GM23248 (cell line): ENCODE measurements at regions not wholly inside any gene's neighbourhood (a gene's known extent, or its start where the extent isn't known, plus 50 kb on each side); places are given as distances from the start of the nearest gene placed in this dataset.

Source experiments
- DNase-seq: peaks from one replicate; pipeline ENCODE4 v3.0.0-alpha.2; 2015
- H2AFZ ChIP-seq: fragments of 200-600 bp; sonication (generic); 2 replicates; pipeline ENCODE4 v1.6.1; 2016; ENCODE audit warnings: antibody characterized with exemption
- H3F3A ChIP-seq: fragments of 200-600 bp; sonication (generic); 2 replicates; pipeline ENCODE4 v1.6.1; 2016; ENCODE audit warnings: mild to moderate bottlenecking, antibody characterized with exemption, mixed run types; ENCODE audit not compliant: insufficient read depth
- H3K27ac ChIP-seq: fragments of 200-600 bp; sonication (generic); 2 replicates; pipeline ENCODE4 v1.5.1; 2016; ENCODE audit warnings: mild to moderate bottlenecking
- H3K27me3 ChIP-seq: fragments of 200-600 bp; sonication (generic); replicated peaks from 2 replicates; pipeline ENCODE4 v1.6.1; 2016; ENCODE audit warnings: mild to moderate bottlenecking; ENCODE audit not compliant: insufficient read depth
- H3K36me3 ChIP-seq: fragments of 200-600 bp; sonication (generic); 2 replicates; pipeline ENCODE4 v1.6.1; 2016; ENCODE audit warnings: low read depth, mild to moderate bottlenecking
- H3K4me1 ChIP-seq: fragments of 200-600 bp; sonication (generic); 2 replicates; pipeline ENCODE4 v1.6.1; 2016; ENCODE audit warnings: mild to moderate bottlenecking; ENCODE audit not compliant: insufficient read depth
- H3K4me2 ChIP-seq: fragments of 200-600 bp; sonication (generic); one replicate; pipeline ENCODE4 v1.6.1; 2016; ENCODE audit warnings: mild to moderate bottlenecking; ENCODE audit not compliant: unreplicated experiment
- H3K4me3 ChIP-seq: fragments of 200-600 bp; sonication (generic); 2 replicates; pipeline ENCODE4 v1.5.1; 2016; ENCODE audit warnings: mild to moderate bottlenecking
- H3K79me2 ChIP-seq: fragments of 200-600 bp; sonication (generic); 2 replicates; pipeline ENCODE4 v1.6.1; 2016; ENCODE audit warnings: mild to moderate bottlenecking; ENCODE audit not compliant: insufficient read depth
- H3K9ac ChIP-seq: fragments of 200-600 bp; sonication (generic); 2 replicates; pipeline ENCODE4 v1.6.1; 2016; ENCODE audit warnings: mild to moderate bottlenecking
- H3K9me2 ChIP-seq: fragments of 200-600 bp; sonication (generic); 2 replicates; pipeline ENCODE4 v1.6.1; 2016; ENCODE audit warnings: mixed run types, mild to moderate bottlenecking, moderate library complexity; ENCODE audit not compliant: insufficient read depth
- H3K9me3 ChIP-seq: fragments of 200-600 bp; sonication (generic); one replicate; pipeline ENCODE4 v1.6.1; 2017; ENCODE audit warnings: low read depth
- H4K20me1 ChIP-seq: fragments of 200-600 bp; sonication (generic); 2 replicates; pipeline ENCODE4 v1.6.0; 2016; ENCODE audit not compliant: insufficient read depth
- EZH2 ChIP-seq: fragments of 200-600 bp; sonication (generic); IDR thresholded peaks from 2 replicates; pipeline ENCODE4 v1.6.1; 2018; ENCODE audit warnings: antibody characterized with exemption, mild to moderate bottlenecking; ENCODE audit not compliant: insufficient read depth, poor library complexity, severe bottlenecking
- EZH2phosphoT487 ChIP-seq: fragments of 200-600 bp; sonication (generic); IDR thresholded peaks from 2 replicates; pipeline ENCODE4 v1.6.1; 2018; ENCODE audit warnings: antibody characterized with exemption, moderate library complexity, mild to moderate bottlenecking, low read depth; ENCODE audit not compliant: insufficient read depth
- WGBS, 2 experiments: methylation state at CpG; one replicate each; pipeline ENCODE4 v1.1.6; 2015 to 2017; ENCODE audit warnings: low lambda C conversion rate in 2 of 2, low coverage in 1 of 2; ENCODE audit errors: missing lambda C conversion rate in 2 of 2; 5-methylcytosine and 5-hydroxymethylcytosine counted together
- in situ Hi-C: fragments of 300-500 bp; cut with MboI; formaldehyde crosslinking; loops from 2 replicates; pipeline ENCODE4 v1.15.0; 2020

DNA sequence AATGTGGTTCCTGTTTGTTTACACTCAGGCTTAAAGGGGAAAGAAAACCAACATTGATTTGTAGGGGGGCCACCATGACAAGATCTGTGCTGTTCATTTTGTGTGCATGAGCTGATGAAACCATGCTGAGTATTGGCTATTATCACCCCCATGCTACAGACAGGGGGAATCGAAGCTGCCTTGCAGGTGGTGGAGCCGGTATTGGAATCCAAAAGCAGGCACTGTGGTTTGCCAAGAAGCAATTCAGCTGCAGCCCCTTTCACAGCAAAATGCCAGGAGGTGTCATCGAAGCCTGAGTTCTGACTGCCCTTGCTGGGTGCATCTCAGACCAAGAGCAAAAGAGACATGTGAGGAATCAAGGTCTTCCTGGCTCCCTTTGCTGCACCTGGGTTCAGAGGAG lies 221.9 kb downstream of the UXS1 start:
- no peaks in the 10 kb centered on the region for H3K9me2 ChIP-seq
- WGBS, 2 experiments = 10 to 16% methylated on average over 3 of the region's 3 CpGs
- H3K36me3 ChIP-seq = no peaks in the 10 kb centered on the region
- peaks cover 12% of the 10 kb centered on the region; the same call in 1 of the 2 replicates for H3K27me3 ChIP-seq
- DNase-seq = no peak
- no peaks in the 10 kb centered on the region for H3K4me1 ChIP-seq
- TF ChIP-seq EZH2phosphoT487 (no peak), EZH2 (no peak)
- no peaks in the 10 kb centered on the region for H3K9me3 ChIP-seq
- H3K27ac ChIP-seq = no peak overlapping the region
- H3F3A ChIP-seq = peaks cover 4% of the 10 kb centered on the region; the same call in 1 of the 2 replicates
- in situ Hi-C loops = no loop called here
- no peaks in the 10 kb centered on the region for H3K79me2 ChIP-seq
- H4K20me1 ChIP-seq = no peaks in the 10 kb centered on the region
- no peak overlapping the region for H3K4me3 ChIP-seq
- H3K9ac ChIP-seq = no peak overlapping the region
- H3K4me2 ChIP-seq = no peak overlapping the region
- no peak overlapping the region for H2AFZ ChIP-seq

- Histone ChIP-seq H2AFZ (no peak overlapping the region), H3K27me3 (peaks cover 5% of the 10 kb centered on the region; the same call in 1 of the 2 replicates), H3K79me2 (no peaks in the 10 kb centered on the region), H3K9me2 (no peaks in the 10 kb centered on the region), H3K4me3 (no peak overlapping the region), H4K20me1 (no peaks in the 10 kb centered on the region), H3K4me2 (no peak overlapping the region), H3K4me1 (no peaks in the 10 kb centered on the region), H3K9ac (no peak overlapping the region), H3K27ac (no peak overlapping the region), H3K36me3 (no peaks in the 10 kb centered on the region), H3F3A (no peaks in the 10 kb centered on the region), H3K9me3 (no peaks in the 10 kb centered on the region)
- in situ Hi-C loops = no loop called here
- DNase-seq = no peak
- no peak for TF ChIP-seq EZH2phosphoT487
- TF ChIP-seq EZH2 = no peak
- WGBS, 2 experiments = 48% methylated on average over 7 of the region's 7 CpGs
Measured at GRCh38 chr2:105969552-105969951, 224.5 kb downstream of the UXS1 start.

GRCh38 chr2:105962221-105962620 lies 217.5 kb downstream of the NCK2 start:
- no peaks in the 10 kb centered on the region for H3K79me2 ChIP-seq
- H3K4me2 ChIP-seq = no peak overlapping the region
- H3F3A ChIP-seq = no peaks in the 10 kb centered on the region
- H3K9me3 ChIP-seq = no peaks in the 10 kb centered on the region
- H3K9ac ChIP-seq = no peak overlapping the region
- in situ Hi-C loops = no loop called here
- H3K4me3 ChIP-seq = no peak overlapping the region
- H3K36me3 ChIP-seq = no peaks in the 10 kb centered on the region
- H2AFZ ChIP-seq = no peak overlapping the region
- no peaks in the 10 kb centered on the region for H4K20me1 ChIP-seq
- H3K27me3 ChIP-seq = peaks cover 25% of the 10 kb centered on the region
- H3K27ac ChIP-seq = no peak overlapping the region
- no peak for DNase-seq
- no peaks in the 10 kb centered on the region for H3K4me1 ChIP-seq
- 23 to 30% methylated on average over 6 of the region's 6 CpGs for WGBS, 2 experiments
- H3K9me2 ChIP-seq = no peaks in the 10 kb centered on the region
- no peak for TF ChIP-seq EZH2phosphoT487
- no peak for TF ChIP-seq EZH2

- Histone ChIP-seq H3K9me3 (no peaks in the 10 kb centered on the region), H3K27me3 (peaks cover 30% of the 10 kb centered on the region), H3K36me3 (no peaks in the 10 kb centered on the region), H3K79me2 (no peaks in the 10 kb centered on the region), H3K4me2 (no peak overlapping the region), H3F3A (no peaks in the 10 kb centered on the region), H3K4me3 (no peak overlapping the region), H3K4me1 (no peaks in the 10 kb centered on the region), H3K27ac (no peak overlapping the region), H4K20me1 (no peaks in the 10 kb centered on the region), H2AFZ (no peak overlapping the region), H3K9me2 (no peaks in the 10 kb centered on the region), H3K9ac (no peak overlapping the region)
- WGBS, 2 experiments = 44 to 53% methylated on average over 6 of the region's 6 CpGs
- TF ChIP-seq EZH2phosphoT487 (no peak), EZH2 (no peak)
- DNase-seq = no peak
- in situ Hi-C loops = no loop called here
Measured at GRCh38 chr2:105961599-105962146, 217.0 kb downstream of the NCK2 start.

DNA sequence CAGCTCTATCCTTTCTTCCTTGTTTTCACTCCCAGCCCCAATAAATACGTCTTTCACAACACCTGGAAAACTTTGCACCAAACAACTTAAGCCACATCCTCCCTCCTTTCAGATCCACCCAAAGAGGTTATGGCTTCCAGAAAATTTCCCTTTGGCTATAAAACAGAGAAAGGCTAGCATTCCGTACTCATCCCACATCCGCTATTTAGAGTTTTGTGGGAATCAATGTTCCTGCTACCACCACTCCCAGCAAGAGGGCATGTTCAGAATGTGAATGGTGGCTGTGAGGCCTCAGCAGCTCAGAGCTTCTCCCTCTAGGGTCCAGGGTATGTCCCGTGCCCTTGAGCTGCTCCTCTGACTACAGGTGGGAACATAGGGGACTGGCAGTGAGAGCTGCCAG lies 214.6 kb downstream of the NCK2 start:
- H3K4me3 ChIP-seq = no peak overlapping the region
- no peaks in the 10 kb centered on the region for H3K4me1 ChIP-seq
- in situ Hi-C loops = no loop called here
- H3K27ac ChIP-seq = no peak overlapping the region
- no peak overlapping the region for H2AFZ ChIP-seq
- H3K4me2 ChIP-seq = no peak overlapping the region
- TF ChIP-seq EZH2phosphoT487 (no peak), EZH2 (no peak)
- peaks cover 41% of the 10 kb centered on the region for H3K27me3 ChIP-seq
- no peak overlapping the region for H3K9ac ChIP-seq
- H3K9me2 ChIP-seq = no peaks in the 10 kb centered on the region
- no peaks in the 10 kb centered on the region for H3F3A ChIP-seq
- H3K9me3 ChIP-seq = no peaks in the 10 kb centered on the region
- H3K36me3 ChIP-seq = no peaks in the 10 kb centered on the region
- DNase-seq = no peak
- H3K79me2 ChIP-seq = no peaks in the 10 kb centered on the region
- no peaks in the 10 kb centered on the region for H4K20me1 ChIP-seq
- 30 to 42% methylated on average over 4 of the region's 4 CpGs for WGBS, 2 experiments
